Thyroid gland (tissue), 4 donors: ENCODE measurements at regions not wholly inside any gene's neighbourhood (a gene's known extent, or its start where the extent isn't known, plus 50 kb on each side); places are given as distances from the start of the nearest gene placed in this dataset.

Experiments used
- POLR2A ChIP-seq, 2 donors: fragments of 450-650 bp; IDR thresholded peaks; one replicate each; pipeline ENCODE4 v1.6.1; 2017; ENCODE audit warnings: antibody characterized with exemption in 2 of 2, mild to moderate bottlenecking in 2 of 2, moderate library complexity in 1 of 2
- TF ChIP-seq, protein P1 (sequence below), 6 experiments: fragments of 200-600 bp in 3 of 6; fragments of 450-650 bp in 3 of 6; sonication (generic) in 3 of 6; IDR thresholded peaks; one replicate each; pipeline ENCODE4 v1.5.1; 2016 to 2019; ENCODE audit warnings: antibody characterized with exemption in 6 of 6, mild to moderate bottlenecking in 2 of 6, inconsistent platforms in 1 of 6, moderate library complexity in 1 of 6

DNA sequence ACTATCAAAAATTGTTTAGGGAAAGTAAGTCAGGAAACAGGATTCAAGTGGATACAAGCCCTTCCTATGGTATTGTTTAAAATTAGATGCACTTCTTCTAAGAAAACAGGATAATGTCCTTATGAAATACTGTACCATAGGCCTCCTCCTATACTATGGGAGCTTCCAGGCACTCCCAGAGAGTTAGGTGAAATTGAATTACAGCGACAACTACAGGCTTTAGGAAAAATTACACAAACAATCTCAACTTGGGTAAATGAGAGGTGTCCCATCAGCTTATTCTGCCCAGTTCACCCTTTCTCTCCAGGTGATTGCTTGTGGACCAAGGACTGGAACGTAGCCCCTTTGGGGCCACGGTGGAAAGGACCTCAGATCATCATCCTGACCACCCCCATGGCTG, 528.7 kb upstream of the TSPY4 start:
- TF ChIP-seq, protein P1, sequence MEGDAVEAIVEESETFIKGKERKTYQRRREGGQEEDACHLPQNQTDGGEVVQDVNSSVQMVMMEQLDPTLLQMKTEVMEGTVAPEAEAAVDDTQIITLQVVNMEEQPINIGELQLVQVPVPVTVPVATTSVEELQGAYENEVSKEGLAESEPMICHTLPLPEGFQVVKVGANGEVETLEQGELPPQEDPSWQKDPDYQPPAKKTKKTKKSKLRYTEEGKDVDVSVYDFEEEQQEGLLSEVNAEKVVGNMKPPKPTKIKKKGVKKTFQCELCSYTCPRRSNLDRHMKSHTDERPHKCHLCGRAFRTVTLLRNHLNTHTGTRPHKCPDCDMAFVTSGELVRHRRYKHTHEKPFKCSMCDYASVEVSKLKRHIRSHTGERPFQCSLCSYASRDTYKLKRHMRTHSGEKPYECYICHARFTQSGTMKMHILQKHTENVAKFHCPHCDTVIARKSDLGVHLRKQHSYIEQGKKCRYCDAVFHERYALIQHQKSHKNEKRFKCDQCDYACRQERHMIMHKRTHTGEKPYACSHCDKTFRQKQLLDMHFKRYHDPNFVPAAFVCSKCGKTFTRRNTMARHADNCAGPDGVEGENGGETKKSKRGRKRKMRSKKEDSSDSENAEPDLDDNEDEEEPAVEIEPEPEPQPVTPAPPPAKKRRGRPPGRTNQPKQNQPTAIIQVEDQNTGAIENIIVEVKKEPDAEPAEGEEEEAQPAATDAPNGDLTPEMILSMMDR (IDR thresholded peaks at IDR 0.05): peak in 1 of 6 experiments; percentile 21
- TF ChIP-seq POLR2A (IDR thresholded peaks at IDR 0.05): no peak
